Erythroblast (primary cell): ENCODE measurements at regions not wholly inside any gene's neighbourhood (a gene's known extent, or its start where the extent isn't known, plus 50 kb on each side); places are given as distances from the start of the nearest gene placed in this dataset.

Experiments
- GATA1 ChIP-seq: IDR thresholded peaks from 2 replicates; pipeline ENCODE4 v1.6.1; 2011; ENCODE audit warnings: low read depth, mild to moderate bottlenecking, control low read depth, low read length, moderate library complexity
- POLR2A ChIP-seq: IDR thresholded peaks from 2 replicates; pipeline ENCODE4 v1.6.1; 2011; ENCODE audit warnings: mild to moderate bottlenecking, low read length

GRCh38 chr4:166259081-166259480, 386.0 kb downstream of the TLL1 start:
- TF ChIP-seq POLR2A (no peak), GATA1 (no peak)
